Adrenal gland (tissue), 5 donors: ENCODE measurements at regions not wholly inside any gene's neighbourhood (a gene's known extent, or its start where the extent isn't known, plus 50 kb on each side); places are given as distances from the start of the nearest gene placed in this dataset.

Experiments
- POLR2A ChIP-seq, 2 donors: fragments of 450-650 bp; IDR thresholded peaks; one replicate each; pipeline ENCODE4 v1.6.1; 2017; ENCODE audit warnings: antibody characterized with exemption in 2 of 2, mild to moderate bottlenecking in 2 of 2, moderate library complexity in 1 of 2
- TF ChIP-seq, protein P1 (sequence below), 6 experiments: fragments of 450-650 bp in 4 of 6; fragments of 200-600 bp in 2 of 6; sonication (generic) in 1 of 6; IDR thresholded peaks; 1 replicate in 5 of 6; 2 replicates in 1 of 6; pipeline versions ENCODE4 v1.5.1 to v1.8.0; 2016 to 2021; ENCODE audit warnings: antibody characterized with exemption in 6 of 6, mild to moderate bottlenecking in 2 of 6, moderate library complexity in 1 of 6
- donor health status: DM: no; HTN: no; CAD: no.

DNA sequence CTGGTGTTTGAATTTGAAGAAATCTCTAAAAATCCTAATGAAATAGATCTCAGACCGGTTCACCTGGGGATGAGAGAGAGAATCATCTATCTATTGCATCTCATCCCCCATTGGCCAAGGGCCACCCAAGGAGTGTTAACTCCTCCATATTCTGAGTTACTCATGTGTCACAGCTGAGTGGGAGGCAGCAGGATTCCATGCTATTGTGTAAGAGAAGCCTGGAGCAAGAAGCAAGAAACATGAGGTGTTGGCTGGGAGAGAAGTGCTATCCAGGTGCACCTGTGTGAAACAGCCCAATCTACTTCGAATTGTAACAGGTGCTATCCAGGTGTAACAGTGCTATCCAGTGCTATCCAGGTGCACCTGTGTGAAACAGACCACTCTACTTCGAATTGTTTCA lies 150.3 kb upstream of the MAOA start:
- no peak for TF ChIP-seq POLR2A (IDR thresholded peaks at IDR 0.05)
- TF ChIP-seq, protein P1, sequence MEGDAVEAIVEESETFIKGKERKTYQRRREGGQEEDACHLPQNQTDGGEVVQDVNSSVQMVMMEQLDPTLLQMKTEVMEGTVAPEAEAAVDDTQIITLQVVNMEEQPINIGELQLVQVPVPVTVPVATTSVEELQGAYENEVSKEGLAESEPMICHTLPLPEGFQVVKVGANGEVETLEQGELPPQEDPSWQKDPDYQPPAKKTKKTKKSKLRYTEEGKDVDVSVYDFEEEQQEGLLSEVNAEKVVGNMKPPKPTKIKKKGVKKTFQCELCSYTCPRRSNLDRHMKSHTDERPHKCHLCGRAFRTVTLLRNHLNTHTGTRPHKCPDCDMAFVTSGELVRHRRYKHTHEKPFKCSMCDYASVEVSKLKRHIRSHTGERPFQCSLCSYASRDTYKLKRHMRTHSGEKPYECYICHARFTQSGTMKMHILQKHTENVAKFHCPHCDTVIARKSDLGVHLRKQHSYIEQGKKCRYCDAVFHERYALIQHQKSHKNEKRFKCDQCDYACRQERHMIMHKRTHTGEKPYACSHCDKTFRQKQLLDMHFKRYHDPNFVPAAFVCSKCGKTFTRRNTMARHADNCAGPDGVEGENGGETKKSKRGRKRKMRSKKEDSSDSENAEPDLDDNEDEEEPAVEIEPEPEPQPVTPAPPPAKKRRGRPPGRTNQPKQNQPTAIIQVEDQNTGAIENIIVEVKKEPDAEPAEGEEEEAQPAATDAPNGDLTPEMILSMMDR (IDR thresholded peaks at IDR 0.05) = no peak
